ENCODE measurements at regions not wholly inside any gene's neighbourhood (a gene's known extent, or its start where the extent isn't known, plus 50 kb on each side); places are given as distances from the start of the nearest gene placed in this dataset.
"Not testable (repeated sequence)": the region's sequence is repeated elsewhere in the genome, so short reads cannot be mapped to it uniquely, and the experiment has no call there.

DNA sequence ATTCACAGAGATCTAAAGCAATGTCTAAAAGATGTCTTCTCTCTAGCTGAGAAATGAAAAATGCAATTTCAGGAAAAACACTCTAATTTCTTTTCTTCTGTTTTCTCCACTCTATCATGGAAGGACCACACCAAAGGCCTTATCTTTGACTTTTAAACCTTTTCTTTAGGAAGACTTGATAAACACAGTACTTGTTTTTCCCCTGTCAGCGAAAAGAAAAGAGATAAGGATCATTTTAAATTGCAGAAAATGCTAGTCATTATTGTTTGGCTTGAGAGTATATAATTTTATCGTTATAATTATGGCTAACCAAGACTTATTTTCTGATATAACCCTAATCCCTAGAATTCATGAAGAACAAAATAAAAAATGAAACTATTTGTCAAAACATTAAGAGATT is 462.4 kb upstream of the API5 start:
- Histone ChIP-seq H3K4me3 (ENCODE audit: low read depth, low read length) (no peak overlapping the region), H2AK5ac (ENCODE audit: low read length) (no peak overlapping the region), H3K9ac (ENCODE audit: low read length) (no peak overlapping the region), H3K27me3 (ENCODE audit: insufficient read depth, low read length) (no peaks in the 10 kb centered on the region), H2BK12ac (ENCODE audit: low read length) (no peak overlapping the region), H2BK120ac (ENCODE audit: insufficient read depth, low read length, poor library complexity) (no peak overlapping the region), H3K36me3 (ENCODE audit: control insufficient read depth in 1 of 2, insufficient read depth in 2 of 2, low read length in 2 of 2) (no peaks in the 10 kb centered on the region), H3K4me1 (ENCODE audit: control insufficient read depth in 1 of 2, insufficient read depth in 2 of 2, low read length in 2 of 2) (no peaks in the 10 kb centered on the region), H3K79me1 (ENCODE audit: low read length) (no peaks in the 10 kb centered on the region), H4K91ac (ENCODE audit: low read depth, low read length) (no peak overlapping the region), H3K4me2 (ENCODE audit: low read length) (no peak overlapping the region), H3K18ac (ENCODE audit: low read length) (no peak overlapping the region), H4K8ac (ENCODE audit: low read depth, low read length) (no peak overlapping the region), H2AFZ (ENCODE audit: insufficient read depth, low read length, poor library complexity) (no peak overlapping the region), H3K23ac (ENCODE audit: low read length) (no peak overlapping the region), H3K14ac (ENCODE audit: low read length) (no peak overlapping the region), H3K79me2 (ENCODE audit: control insufficient read depth, insufficient read depth, low read length, poor library complexity) (no peaks in the 10 kb centered on the region), H3K4ac (ENCODE audit: low read depth, low read length) (no peak overlapping the region), H2BK5ac (ENCODE audit: low read depth, low read length, poor library complexity) (no peak overlapping the region), H4K12ac (ENCODE audit: low read depth, low read length) (no peak overlapping the region), H3K27ac (ENCODE audit: low read depth, low read length) (no peak overlapping the region), H3K9me3 (ENCODE audit: insufficient read depth, low read depth, low read length) (no peaks in the 10 kb centered on the region)
- DNase-seq: no peak
- whole genome bisulfite sequencing (ENCODE audit: extremely low coverage, insufficient coverage, insufficient read length): no CpG with 5 or more reads among the region's 2 CpGs

DNA sequence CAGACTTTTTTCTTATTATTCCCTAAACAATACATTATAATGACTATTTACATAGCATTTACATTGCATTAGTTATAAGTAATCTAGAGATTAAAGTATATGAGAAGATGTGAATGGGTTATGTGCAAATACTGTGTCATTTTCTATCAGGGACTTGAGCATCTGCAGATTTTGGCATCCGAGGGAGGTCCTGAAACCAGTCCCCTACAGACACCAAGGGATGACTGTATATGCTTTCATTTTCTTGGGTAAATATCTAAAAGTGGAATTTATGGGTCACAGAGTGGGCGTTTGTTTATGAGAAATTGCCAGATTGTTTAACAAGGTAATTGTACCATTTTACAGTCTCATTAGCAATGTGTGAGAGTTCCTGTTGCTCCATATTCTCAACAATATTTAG is 454.5 kb upstream of the API5 start:
- no peak overlapping the region for H3K9ac ChIP-seq (ENCODE audit: low read length)
- H2BK12ac ChIP-seq (ENCODE audit: low read length): no peak overlapping the region
- no peak overlapping the region for H3K23ac ChIP-seq (ENCODE audit: low read length)
- H4K91ac ChIP-seq (ENCODE audit: low read depth, low read length): no peak overlapping the region
- no peak overlapping the region for H4K12ac ChIP-seq (ENCODE audit: low read depth, low read length)
- H3K27me3 ChIP-seq (ENCODE audit: insufficient read depth, low read length): no peaks in the 10 kb centered on the region
- H3K14ac ChIP-seq (ENCODE audit: low read length): no peak overlapping the region
- H3K4me1 ChIP-seq (ENCODE audit: control insufficient read depth in 1 of 2, insufficient read depth in 2 of 2, low read length in 2 of 2): no peaks in the 10 kb centered on the region
- no peaks in the 10 kb centered on the region for H3K9me3 ChIP-seq (ENCODE audit: insufficient read depth, low read depth, low read length)
- H3K4me2 ChIP-seq (ENCODE audit: low read length): no peak overlapping the region
- H3K36me3 ChIP-seq (ENCODE audit: control insufficient read depth in 1 of 2, insufficient read depth in 2 of 2, low read length in 2 of 2): no peaks in the 10 kb centered on the region
- no peak overlapping the region for H3K4ac ChIP-seq (ENCODE audit: low read depth, low read length)
- no peaks in the 10 kb centered on the region for H3K79me1 ChIP-seq (ENCODE audit: low read length)
- no peak overlapping the region for H2AFZ ChIP-seq (ENCODE audit: insufficient read depth, low read length, poor library complexity)
- no peaks in the 10 kb centered on the region for H3K79me2 ChIP-seq (ENCODE audit: control insufficient read depth, insufficient read depth, low read length, poor library complexity)
- H4K8ac ChIP-seq (ENCODE audit: low read depth, low read length): no peak overlapping the region
- no peak overlapping the region for H3K18ac ChIP-seq (ENCODE audit: low read length)
- DNase-seq: no peak
- no peak overlapping the region for H3K4me3 ChIP-seq (ENCODE audit: low read depth, low read length)
- H2BK5ac ChIP-seq (ENCODE audit: low read depth, low read length, poor library complexity): no peak overlapping the region
- WGBS (ENCODE audit: extremely low coverage, insufficient coverage, insufficient read length): no CpG with 5 or more reads among the region's 2 CpGs
- no peak overlapping the region for H3K27ac ChIP-seq (ENCODE audit: low read depth, low read length)
- H2BK120ac ChIP-seq (ENCODE audit: insufficient read depth, low read length, poor library complexity): no peak overlapping the region
- H2AK5ac ChIP-seq (ENCODE audit: low read length): no peak overlapping the region

- no peak overlapping the region for H3K4ac ChIP-seq (ENCODE audit: low read depth, low read length)
- no peak overlapping the region for H3K14ac ChIP-seq (ENCODE audit: low read length)
- no CpG with 5 or more reads among the region's 3 CpGs for WGBS (ENCODE audit: extremely low coverage, insufficient coverage, insufficient read length)
- peak in 1 of 2 donors; percentile 33 for DNase-seq
- peaks cover 0 to 2% of the 10 kb centered on the region in 2 experiments for H3K36me3 ChIP-seq (ENCODE audit: control insufficient read depth in 1 of 2, insufficient read depth in 2 of 2, low read length in 2 of 2)
- H3K4me2 ChIP-seq (ENCODE audit: low read length): no peak overlapping the region
- no peak overlapping the region for H4K91ac ChIP-seq (ENCODE audit: low read depth, low read length)
- no peak overlapping the region for H2BK120ac ChIP-seq (ENCODE audit: insufficient read depth, low read length, poor library complexity)
- no peak overlapping the region for H3K27ac ChIP-seq (ENCODE audit: low read depth, low read length)
- H2BK12ac ChIP-seq (ENCODE audit: low read length): no peak overlapping the region
- no peaks in the 10 kb centered on the region for H3K27me3 ChIP-seq (ENCODE audit: insufficient read depth, low read length)
- no peak overlapping the region for H3K18ac ChIP-seq (ENCODE audit: low read length)
- H3K9me3 ChIP-seq (ENCODE audit: insufficient read depth, low read depth, low read length): peaks cover 6% of the 10 kb centered on the region
- H3K4me3 ChIP-seq (ENCODE audit: low read depth, low read length): no peak overlapping the region
- H2BK5ac ChIP-seq (ENCODE audit: low read depth, low read length, poor library complexity): no peak overlapping the region
- no peak overlapping the region for H3K23ac ChIP-seq (ENCODE audit: low read length)
- H3K79me1 ChIP-seq (ENCODE audit: low read length): no peaks in the 10 kb centered on the region
- no peaks in the 10 kb centered on the region for H3K4me1 ChIP-seq (ENCODE audit: control insufficient read depth in 1 of 2, insufficient read depth in 2 of 2, low read length in 2 of 2)
- no peaks in the 10 kb centered on the region for H3K79me2 ChIP-seq (ENCODE audit: control insufficient read depth, insufficient read depth, low read length, poor library complexity)
- H4K8ac ChIP-seq (ENCODE audit: low read depth, low read length): no peak overlapping the region
- H3K9ac ChIP-seq (ENCODE audit: low read length): no peak overlapping the region
- no peak overlapping the region for H4K12ac ChIP-seq (ENCODE audit: low read depth, low read length)
- H2AFZ ChIP-seq (ENCODE audit: insufficient read depth, low read length, poor library complexity): no peak overlapping the region
- H2AK5ac ChIP-seq (ENCODE audit: low read length): no peak overlapping the region
These were observed 441.3 kb upstream of the API5 start for GRCh38 chr11:42870480-42870879.

GRCh38 chr11:42873800-42874405 is 437.9 kb upstream of the API5 start:
- not testable (repeated sequence) for H3K36me3 ChIP-seq (ENCODE audit: control insufficient read depth in 1 of 2, insufficient read depth in 2 of 2, low read length in 2 of 2); H2BK12ac ChIP-seq (ENCODE audit: low read length); H3K23ac ChIP-seq (ENCODE audit: low read length); H3K18ac ChIP-seq (ENCODE audit: low read length); DNase-seq; H3K4me3 ChIP-seq (ENCODE audit: low read depth, low read length); H3K9ac ChIP-seq (ENCODE audit: low read length); H3K4ac ChIP-seq (ENCODE audit: low read depth, low read length); H3K27ac ChIP-seq (ENCODE audit: low read depth, low read length); H3K4me1 ChIP-seq (ENCODE audit: control insufficient read depth in 1 of 2, insufficient read depth in 2 of 2, low read length in 2 of 2); H3K4me2 ChIP-seq (ENCODE audit: low read length); H3K9me3 ChIP-seq (ENCODE audit: insufficient read depth, low read depth, low read length); H4K91ac ChIP-seq (ENCODE audit: low read depth, low read length); H4K8ac ChIP-seq (ENCODE audit: low read depth, low read length); H2BK120ac ChIP-seq (ENCODE audit: insufficient read depth, low read length, poor library complexity); H2AK5ac ChIP-seq (ENCODE audit: low read length); H4K12ac ChIP-seq (ENCODE audit: low read depth, low read length); H3K27me3 ChIP-seq (ENCODE audit: insufficient read depth, low read length); H3K79me1 ChIP-seq (ENCODE audit: low read length); H2BK5ac ChIP-seq (ENCODE audit: low read depth, low read length, poor library complexity); H3K14ac ChIP-seq (ENCODE audit: low read length); H2AFZ ChIP-seq (ENCODE audit: insufficient read depth, low read length, poor library complexity); H3K79me2 ChIP-seq (ENCODE audit: control insufficient read depth, insufficient read depth, low read length, poor library complexity)
- no CpG with 5 or more reads among the region's 23 CpGs for WGBS (ENCODE audit: extremely low coverage, insufficient coverage, insufficient read length)
